GM12878 (cell line): ENCODE measurements at regions not wholly inside any gene's neighbourhood (a gene's known extent, or its start where the extent isn't known, plus 50 kb on each side); places are given as distances from the start of the nearest gene placed in this dataset.

Source experiments
- ATAC-seq: fragments of 200-7000 bp; cut with Tn5 transposase; 3 replicates; pipeline ENCODE4 v1.9.1; 2020; ENCODE audit warnings: mild to moderate bottlenecking, moderate library complexity
- BruUV-seq: library from RNA; stranded (reverse); fragments of 400-500 nt; replicated peaks from 2 replicates; lab custom pipeline; 2021; lab: Mats Ljungman, UMichigan
- CTCF ChIA-PET: fragments of 300-600 bp; sonication (Branson Sonifier 250); formaldehyde crosslinking; extraction: SDS; loops from one replicate; lab custom pipeline; 2021; ENCODE audit warnings: inconsistent platforms; lab: Yijun Ruan, JAX
- POLR2A ChIA-PET: fragments of 350-600 bp; formaldehyde crosslinking; extraction: SDS; loops from one replicate; lab custom pipeline; 2021; ENCODE audit warnings: inconsistent platforms; lab: Charles Lee
- RAD21 ChIA-PET: fragments of 300-600 bp; sonication (Branson Sonifier 250); formaldehyde crosslinking; loops from one replicate; lab custom pipeline; 2023; ENCODE audit warnings: antibody characterized with exemption; ENCODE audit not compliant: unreplicated experiment; lab: Charles Lee
- SMC1A ChIA-PET: fragments of 300-600 bp; sonication (Branson Sonifier 250); formaldehyde crosslinking; loops from one replicate; lab custom pipeline; 2023; ENCODE audit not compliant: unreplicated experiment, uncharacterized antibody; lab: Charles Lee
- DNase-seq: peaks from one replicate; pipeline ENCODE4 v3.0.0-alpha.2; 2011; ENCODE audit warnings: low read depth, low spot score
- FAIRE-seq: peaks from 3 replicates; lab custom pipeline; 2011; peaks lifted over from hg19 to GRCh38; lab: Jason Lieb, UNC
- H2AFZ ChIP-seq: 2 replicates; pipeline ENCODE4 v1.6.0; 2011; ENCODE audit warnings: low read depth, low read length, control low read depth; ENCODE audit not compliant: control insufficient read depth
- H3K27ac ChIP-seq: 2 replicates; pipeline ENCODE4 v1.5.1; 2011; ENCODE audit warnings: control low read depth; ENCODE audit not compliant: control insufficient read depth, insufficient read depth
- H3K27me3 ChIP-seq, 2 experiments: replicated peaks in 1 of 2; 2 replicates each; pipeline versions ENCODE4 v1.6.0 to v1.6.1; 2011; ENCODE audit warnings: low read length in 1 of 2; ENCODE audit not compliant: control insufficient read depth in 2 of 2, insufficient read depth in 2 of 2
- H3K36me3 ChIP-seq, 2 experiments: 2 replicates each; pipeline ENCODE4 v1.5.1; 2011; ENCODE audit warnings: low read length in 1 of 2; ENCODE audit not compliant: control insufficient read depth in 2 of 2, insufficient read depth in 2 of 2
- H3K4me1 ChIP-seq: 2 replicates; pipeline ENCODE4 v1.6.1; 2011; ENCODE audit warnings: mild to moderate bottlenecking, low read length, moderate library complexity, mixed read lengths; ENCODE audit not compliant: control insufficient read depth, insufficient read depth
- H3K4me2 ChIP-seq: 2 replicates; pipeline ENCODE4 v1.6.0; 2011; ENCODE audit warnings: control low read depth; ENCODE audit not compliant: control insufficient read depth, insufficient read depth
- H3K4me3 ChIP-seq: fragments of 200-600 bp; sonication (generic); 2 replicates; pipeline ENCODE4 v1.5.1; 2016
- H3K79me2 ChIP-seq: 2 replicates; pipeline ENCODE4 v1.6.0; 2011; ENCODE audit warnings: low read length; ENCODE audit not compliant: control insufficient read depth, insufficient read depth
- H3K9ac ChIP-seq: 2 replicates; pipeline ENCODE4 v1.8.0; 2011; ENCODE audit warnings: low read length, control low read depth, mixed read lengths; ENCODE audit not compliant: control insufficient read depth, insufficient read depth
- H3K9me3 ChIP-seq: replicated peaks from 3 replicates; pipeline ENCODE4 v1.5.1; 2011; ENCODE audit warnings: mild to moderate bottlenecking, low read length; ENCODE audit not compliant: control insufficient read depth, insufficient read depth
- H4K20me1 ChIP-seq: 2 replicates; pipeline ENCODE4 v1.6.0; 2011; ENCODE audit not compliant: control insufficient read depth, insufficient read depth
- BCLAF1 ChIP-seq: fragments of 450-650 bp; IDR thresholded peaks from 2 replicates; pipeline ENCODE4 v1.6.1; 2017; ENCODE audit warnings: antibody characterized with exemption, mild to moderate bottlenecking, moderate library complexity
- CHD1 ChIP-seq: IDR thresholded peaks from 2 replicates; pipeline ENCODE4 v1.6.1; 2012; ENCODE audit warnings: low read depth, low read length, improper control_type of control experiment
- CHD4 ChIP-seq: fragments of 200-600 bp; sonication (generic); IDR thresholded peaks from 2 replicates; pipeline ENCODE4 v1.6.1; 2016; ENCODE audit warnings: mild to moderate bottlenecking
- ETV6 ChIP-seq, 2 experiments: fragments of 450-650 bp in 1 of 2; IDR thresholded peaks in 1 of 2; conservative IDR thresholded peaks in 1 of 2; 2 replicates each; pipeline ENCODE4 v1.6.1; 2014; ENCODE audit warnings: antibody characterized with exemption in 1 of 2, borderline replicate concordance in 1 of 2, low read depth in 1 of 2, mild to moderate bottlenecking in 1 of 2, moderate library complexity in 1 of 2
- GABPA ChIP-seq: IDR thresholded peaks from 2 replicates; pipeline ENCODE4 v1.6.1; 2014; ENCODE audit warnings: antibody characterized with exemption, low read depth, mild to moderate bottlenecking, inconsistent platforms
- HDAC6 ChIP-seq: fragments of 200-600 bp; sonication (generic); IDR thresholded peaks from one replicate; pipeline ENCODE4 v1.8.0; 2017; ENCODE audit warnings: antibody characterized with exemption; ENCODE audit not compliant: unreplicated experiment
- IKZF1 ChIP-seq: fragments of 450-650 bp; conservative IDR thresholded peaks from 2 replicates; pipeline ENCODE4 v1.6.1; 2017; ENCODE audit warnings: antibody characterized with exemption, mild to moderate bottlenecking
- JUND ChIP-seq: IDR thresholded peaks from 2 replicates; pipeline ENCODE4 v1.6.1; 2012; ENCODE audit warnings: low read depth, mild to moderate bottlenecking, low read length, improper control_type of control experiment, moderate library complexity
- KLF5 ChIP-seq: fragments of 450-650 bp; IDR thresholded peaks from 2 replicates; pipeline ENCODE4 v1.6.1; 2014; ENCODE audit warnings: mild to moderate bottlenecking; ENCODE audit not compliant: partially characterized antibody
- MTA2 ChIP-seq: fragments of 450-650 bp; IDR thresholded peaks from 2 replicates; pipeline ENCODE4 v1.6.1; 2016; ENCODE audit warnings: low read depth, mild to moderate bottlenecking, moderate library complexity
- RAD51 ChIP-seq: fragments of 450-650 bp; IDR thresholded peaks from 2 replicates; pipeline ENCODE4 v1.6.1; 2016; ENCODE audit warnings: moderate library complexity, mild to moderate bottlenecking, inconsistent platforms
- RUNX3 ChIP-seq: IDR thresholded peaks from 2 replicates; pipeline ENCODE4 v1.6.1; 2012; ENCODE audit warnings: low read length, inconsistent platforms
- SMARCA5 ChIP-seq: fragments of 450-650 bp; IDR thresholded peaks from 2 replicates; pipeline ENCODE4 v1.6.1; 2017; ENCODE audit warnings: mild to moderate bottlenecking
- SREBF1 ChIP-seq: IDR thresholded peaks from 2 replicates; pipeline ENCODE4 v1.6.1; 2012; ENCODE audit warnings: mild to moderate bottlenecking, low read length
- USF2 ChIP-seq: IDR thresholded peaks from 2 replicates; pipeline ENCODE4 v1.6.1; 2011; ENCODE audit warnings: low read depth, low read length, improper control_type of control experiment, borderline replicate concordance
- YBX1 ChIP-seq: fragments of 450-650 bp; IDR thresholded peaks from 2 replicates; pipeline ENCODE4 v1.6.1; 2016; ENCODE audit warnings: antibody characterized with exemption
- WGBS: methylation state at CpG from one replicate; pipeline ENCODE4 v1.1.6; 2016; ENCODE audit warnings: low lambda C conversion rate; ENCODE audit not compliant: insufficient replicate concordance, insufficient coverage; ENCODE audit errors: missing lambda C conversion rate; 5-methylcytosine and 5-hydroxymethylcytosine counted together
- in situ Hi-C: fragments of 300-500 bp; cut with MboI; formaldehyde crosslinking; loops from 9 replicates; pipeline ENCODE4 v1.14.3; 2018; ENCODE audit warnings: mixed read lengths
- intact Hi-C: fragments of 100-400 bp; cut with micrococcal nuclease; formaldehyde crosslinking; loops from one replicate; pipeline ENCODE4 v1.14.2; 2022; ENCODE audit not compliant: unreplicated experiment
- TF ChIP-seq, protein P1 (sequence below): fragments of 450-650 bp; formaldehyde crosslinking; IDR thresholded peaks from 2 replicates; pipeline ENCODE4 v1.5.0; 2022; ENCODE audit warnings: mild to moderate bottlenecking, missing genetic modification characterization
- TF ChIP-seq, protein P2 (sequence below): fragments of 450-650 bp; IDR thresholded peaks from 2 replicates; pipeline ENCODE4 v1.6.1; 2017; ENCODE audit warnings: borderline replicate concordance

DNA sequence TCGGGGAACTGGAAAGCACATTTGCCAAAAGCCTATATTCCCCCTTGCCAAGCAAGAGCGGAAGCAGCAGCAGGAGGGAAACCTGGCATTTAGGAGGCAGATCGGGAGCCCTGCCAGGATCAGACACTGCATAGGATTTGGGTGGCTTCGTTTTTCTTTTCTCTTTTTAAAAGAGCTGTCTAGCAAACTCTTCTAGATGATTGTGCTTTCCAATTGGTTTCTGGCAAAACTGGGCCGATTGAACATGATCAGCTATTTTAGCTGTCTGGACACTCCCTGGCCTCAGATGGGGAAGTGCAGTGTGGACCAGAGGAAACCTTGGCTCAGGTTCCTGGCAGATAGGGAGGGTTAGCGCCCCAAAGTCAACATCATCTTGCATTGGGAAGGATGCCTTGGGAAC lies 414.0 kb upstream of the KAZN start:
- WGBS = 29% methylated on average over 6 of the region's 6 CpGs
- Histone ChIP-seq H3K79me2 (no peaks in the 10 kb centered on the region), H3K27me3 (no peaks in the 10 kb centered on the region), H3K4me1 (no peaks in the 10 kb centered on the region), H3K9ac (no peak overlapping the region), H3K4me2 (no peak overlapping the region), H2AFZ (no peak overlapping the region), H3K36me3 (no peaks in the 10 kb centered on the region), H4K20me1 (no peaks in the 10 kb centered on the region), H3K27ac (no peak overlapping the region), H3K9me3 (no peaks in the 10 kb centered on the region; the same call in 2 of the 3 replicates), H3K4me3 (no peak overlapping the region)
- intact Hi-C loops = no loop called here
- in situ Hi-C loops = no loop called here
- ChIA-PET RAD21 (no interaction called here), CTCF (no interaction called here), SMC1A (no interaction called here), POLR2A (no interaction called here)
- no peak for FAIRE-seq
- no peak for DNase-seq
- no peak for TF ChIP-seq MTA2
- TF ChIP-seq JUND = no peak
- no peak for TF ChIP-seq SMARCA5
- TF ChIP-seq KLF5 = no peak
- no peak for TF ChIP-seq ETV6 (conservative IDR thresholded peaks at IDR 0.05 in 1 of 2, IDR thresholded peaks at IDR 0.05 in 1 of 2; ENCODE audit: borderline replicate concordance in 1 of 2, low read depth in 1 of 2)
- TF ChIP-seq CHD1 = no peak
- TF ChIP-seq, protein P1, sequence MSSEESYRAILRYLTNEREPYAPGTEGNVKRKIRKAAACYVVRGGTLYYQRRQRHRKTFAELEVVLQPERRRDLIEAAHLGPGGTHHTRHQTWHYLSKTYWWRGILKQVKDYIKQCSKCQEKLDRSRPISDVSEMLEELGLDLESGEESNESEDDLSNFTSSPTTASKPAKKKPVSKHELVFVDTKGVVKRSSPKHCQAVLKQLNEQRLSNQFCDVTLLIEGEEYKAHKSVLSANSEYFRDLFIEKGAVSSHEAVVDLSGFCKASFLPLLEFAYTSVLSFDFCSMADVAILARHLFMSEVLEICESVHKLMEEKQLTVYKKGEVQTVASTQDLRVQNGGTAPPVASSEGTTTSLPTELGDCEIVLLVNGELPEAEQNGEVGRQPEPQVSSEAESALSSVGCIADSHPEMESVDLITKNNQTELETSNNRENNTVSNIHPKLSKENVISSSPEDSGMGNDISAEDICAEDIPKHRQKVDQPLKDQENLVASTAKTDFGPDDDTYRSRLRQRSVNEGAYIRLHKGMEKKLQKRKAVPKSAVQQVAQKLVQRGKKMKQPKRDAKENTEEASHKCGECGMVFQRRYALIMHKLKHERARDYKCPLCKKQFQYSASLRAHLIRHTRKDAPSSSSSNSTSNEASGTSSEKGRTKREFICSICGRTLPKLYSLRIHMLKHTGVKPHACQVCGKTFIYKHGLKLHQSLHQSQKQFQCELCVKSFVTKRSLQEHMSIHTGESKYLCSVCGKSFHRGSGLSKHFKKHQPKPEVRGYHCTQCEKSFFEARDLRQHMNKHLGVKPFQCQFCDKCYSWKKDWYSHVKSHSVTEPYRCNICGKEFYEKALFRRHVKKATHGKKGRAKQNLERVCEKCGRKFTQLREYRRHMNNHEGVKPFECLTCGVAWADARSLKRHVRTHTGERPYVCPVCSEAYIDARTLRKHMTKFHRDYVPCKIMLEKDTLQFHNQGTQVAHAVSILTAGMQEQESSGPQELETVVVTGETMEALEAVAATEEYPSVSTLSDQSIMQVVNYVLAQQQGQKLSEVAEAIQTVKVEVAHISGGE (CRISPR knock-in tag) = no peak
- TF ChIP-seq SREBF1 = no peak
- TF ChIP-seq RUNX3 = no peak
- no peak for TF ChIP-seq IKZF1
- no peak for TF ChIP-seq CHD4
- no peak for TF ChIP-seq RAD51
- TF ChIP-seq YBX1 = no peak
- no peak for TF ChIP-seq USF2
- TF ChIP-seq HDAC6 = no peak
- no peak for TF ChIP-seq GABPA
- TF ChIP-seq, protein P2, sequence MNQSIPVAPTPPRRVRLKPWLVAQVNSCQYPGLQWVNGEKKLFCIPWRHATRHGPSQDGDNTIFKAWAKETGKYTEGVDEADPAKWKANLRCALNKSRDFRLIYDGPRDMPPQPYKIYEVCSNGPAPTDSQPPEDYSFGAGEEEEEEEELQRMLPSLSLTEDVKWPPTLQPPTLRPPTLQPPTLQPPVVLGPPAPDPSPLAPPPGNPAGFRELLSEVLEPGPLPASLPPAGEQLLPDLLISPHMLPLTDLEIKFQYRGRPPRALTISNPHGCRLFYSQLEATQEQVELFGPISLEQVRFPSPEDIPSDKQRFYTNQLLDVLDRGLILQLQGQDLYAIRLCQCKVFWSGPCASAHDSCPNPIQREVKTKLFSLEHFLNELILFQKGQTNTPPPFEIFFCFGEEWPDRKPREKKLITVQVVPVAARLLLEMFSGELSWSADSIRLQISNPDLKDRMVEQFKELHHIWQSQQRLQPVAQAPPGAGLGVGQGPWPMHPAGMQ = no peak
- TF ChIP-seq BCLAF1 = no peak
- no peak for ATAC-seq
- BruUV-seq = no TSS peak
